ENCODE measurements at regions not wholly inside any gene's neighbourhood (a gene's known extent, or its start where the extent isn't known, plus 50 kb on each side); places are given as distances from the start of the nearest gene placed in this dataset.

DNA sequence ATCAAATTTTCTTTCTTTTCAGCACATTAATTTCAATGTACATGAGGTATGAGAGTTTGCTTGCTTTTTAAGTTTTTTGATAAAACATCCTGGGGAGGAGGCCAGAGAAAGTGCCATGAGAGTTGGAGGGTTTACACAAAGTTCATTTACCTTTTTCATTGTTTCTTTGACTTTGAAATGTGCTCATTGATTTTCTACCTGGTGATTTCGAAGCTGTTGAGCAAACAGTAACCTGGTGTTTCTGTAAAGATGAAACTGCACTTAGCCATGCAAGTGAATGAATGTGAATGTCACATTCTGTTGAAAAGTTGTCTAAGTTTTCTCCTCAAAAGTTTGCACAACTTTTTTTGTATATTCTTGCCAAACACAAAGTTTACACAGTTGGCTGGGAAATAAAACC is 797.0 kb downstream of the METTL4 start:
- TF ChIP-seq POLR2AphosphoS5 (IDR thresholded peaks at IDR 0.05; ENCODE audit: borderline replicate concordance, low read depth, low read length) = no peak
- TF ChIP-seq EZH2 (IDR thresholded peaks at IDR 0.05) = no peak
